ENCODE measurements at regions not wholly inside any gene's neighbourhood (a gene's known extent, or its start where the extent isn't known, plus 50 kb on each side); places are given as distances from the start of the nearest gene placed in this dataset.

DNA sequence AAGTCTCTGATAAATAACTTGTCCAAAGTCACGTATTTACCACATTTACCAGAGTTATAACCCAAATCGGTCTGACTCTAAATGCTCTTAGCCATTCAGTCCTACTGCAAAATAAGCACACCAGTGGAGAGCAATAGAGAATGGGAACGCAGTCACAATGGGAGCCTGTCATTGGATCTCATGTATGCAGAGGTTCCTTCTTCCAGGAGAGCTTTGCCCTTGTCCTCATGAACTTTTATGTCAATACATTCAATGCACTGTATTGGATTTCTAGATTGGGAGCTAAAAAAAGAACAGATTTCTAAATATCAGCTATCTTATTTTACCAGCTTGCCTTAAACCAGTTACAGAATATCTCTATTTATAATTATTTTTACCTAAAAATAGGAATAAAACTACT, 149.1 kb upstream of the CXXC4 start:
- TF ChIP-seq EP300 (IDR thresholded peaks at IDR 0.05): no peak
- TF ChIP-seq POLR2A (IDR thresholded peaks at IDR 0.05): no peak
